Calu3 (cell line): ENCODE measurements at regions not wholly inside any gene's neighbourhood (a gene's known extent, or its start where the extent isn't known, plus 50 kb on each side); places are given as distances from the start of the nearest gene placed in this dataset.

Source experiments
- BruUV-seq: library from RNA; stranded (reverse); fragments of 400-500 nt; replicated peaks from 2 replicates; lab custom pipeline; 2021; lab: Mats Ljungman, UMichigan
- CTCF ChIA-PET: fragments of 300-600 bp; sonication (Branson Sonifier 250); formaldehyde crosslinking; loops from one replicate; lab custom pipeline; 2022; ENCODE audit warnings: antibody characterized with exemption; lab: Charles Lee
- DNase-seq: peaks from one replicate; pipeline ENCODE4 v3.0.0; 2022
- H3K27ac Mint-ChIP-seq: one replicate; pipeline ENCODE4 v1.8.0; 2022; ENCODE audit warnings: mixed read lengths; ENCODE audit not compliant: unreplicated experiment
- H3K27me3 Mint-ChIP-seq: one replicate; pipeline ENCODE4 v1.8.0; 2022; ENCODE audit warnings: mixed read lengths; ENCODE audit not compliant: unreplicated experiment
- H3K36me3 Mint-ChIP-seq: one replicate; pipeline ENCODE4 v1.8.0; 2022; ENCODE audit warnings: mild to moderate bottlenecking, moderate library complexity, mixed read lengths; ENCODE audit not compliant: insufficient read depth, unreplicated experiment
- H3K4me1 Mint-ChIP-seq: one replicate; pipeline ENCODE4 v1.8.0; 2022; ENCODE audit warnings: mild to moderate bottlenecking, low read depth, mixed read lengths; ENCODE audit not compliant: unreplicated experiment
- H3K4me3 Mint-ChIP-seq: one replicate; pipeline ENCODE4 v1.8.0; 2022; ENCODE audit warnings: mild to moderate bottlenecking, low read depth, moderate library complexity, mixed read lengths; ENCODE audit not compliant: unreplicated experiment
- H3K9me3 Mint-ChIP-seq: one replicate; pipeline ENCODE4 v1.8.0; 2022; ENCODE audit warnings: low read depth, mixed read lengths; ENCODE audit not compliant: unreplicated experiment
- intact Hi-C: fragments of 100-400 bp; cut with micrococcal nuclease; formaldehyde crosslinking; loops from one replicate; pipeline ENCODE4 v1.10.0; 2022; ENCODE audit not compliant: unreplicated experiment
- TF ChIP-seq, protein P1 (sequence below): fragments of 200-600 bp; IDR thresholded peaks from one replicate; pipeline ENCODE4 v1.8.0; 2022; ENCODE audit warnings: antibody characterized with exemption; ENCODE audit not compliant: unreplicated experiment

DNA sequence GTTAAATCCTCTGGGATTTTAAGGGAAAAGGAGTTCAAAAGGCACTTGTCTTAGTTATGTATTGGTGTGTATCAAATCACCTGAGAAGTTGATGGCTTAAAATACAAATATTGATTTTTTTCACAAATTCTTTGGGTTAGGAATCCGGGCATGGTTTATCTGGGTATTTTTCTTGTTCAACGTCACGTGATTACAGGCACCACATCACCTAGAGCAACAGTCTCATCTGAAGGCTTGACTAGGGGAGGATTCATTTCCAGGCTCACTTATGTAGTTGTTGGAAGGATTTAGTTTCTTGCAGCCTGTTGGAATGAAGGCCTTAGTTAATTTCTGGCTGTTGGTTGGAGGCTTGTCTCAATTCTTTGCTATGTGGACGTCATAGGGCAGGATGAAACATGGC is 326.1 kb downstream of the STIM2 start:
- H3K27me3 Mint-ChIP-seq: no peaks in the 10 kb centered on the region
- no peak overlapping the region for H3K27ac Mint-ChIP-seq
- H3K4me3 Mint-ChIP-seq: no peak overlapping the region
- TF ChIP-seq, protein P1, sequence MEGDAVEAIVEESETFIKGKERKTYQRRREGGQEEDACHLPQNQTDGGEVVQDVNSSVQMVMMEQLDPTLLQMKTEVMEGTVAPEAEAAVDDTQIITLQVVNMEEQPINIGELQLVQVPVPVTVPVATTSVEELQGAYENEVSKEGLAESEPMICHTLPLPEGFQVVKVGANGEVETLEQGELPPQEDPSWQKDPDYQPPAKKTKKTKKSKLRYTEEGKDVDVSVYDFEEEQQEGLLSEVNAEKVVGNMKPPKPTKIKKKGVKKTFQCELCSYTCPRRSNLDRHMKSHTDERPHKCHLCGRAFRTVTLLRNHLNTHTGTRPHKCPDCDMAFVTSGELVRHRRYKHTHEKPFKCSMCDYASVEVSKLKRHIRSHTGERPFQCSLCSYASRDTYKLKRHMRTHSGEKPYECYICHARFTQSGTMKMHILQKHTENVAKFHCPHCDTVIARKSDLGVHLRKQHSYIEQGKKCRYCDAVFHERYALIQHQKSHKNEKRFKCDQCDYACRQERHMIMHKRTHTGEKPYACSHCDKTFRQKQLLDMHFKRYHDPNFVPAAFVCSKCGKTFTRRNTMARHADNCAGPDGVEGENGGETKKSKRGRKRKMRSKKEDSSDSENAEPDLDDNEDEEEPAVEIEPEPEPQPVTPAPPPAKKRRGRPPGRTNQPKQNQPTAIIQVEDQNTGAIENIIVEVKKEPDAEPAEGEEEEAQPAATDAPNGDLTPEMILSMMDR: no peak
- no TSS peak for BruUV-seq
- H3K36me3 Mint-ChIP-seq: no peaks in the 10 kb centered on the region
- no peaks in the 10 kb centered on the region for H3K9me3 Mint-ChIP-seq
- CTCF ChIA-PET: no interaction called here
- H3K4me1 Mint-ChIP-seq: peaks cover 7% of the 10 kb centered on the region
- intact Hi-C loops: no loop called here
- DNase-seq: no peak

DNA sequence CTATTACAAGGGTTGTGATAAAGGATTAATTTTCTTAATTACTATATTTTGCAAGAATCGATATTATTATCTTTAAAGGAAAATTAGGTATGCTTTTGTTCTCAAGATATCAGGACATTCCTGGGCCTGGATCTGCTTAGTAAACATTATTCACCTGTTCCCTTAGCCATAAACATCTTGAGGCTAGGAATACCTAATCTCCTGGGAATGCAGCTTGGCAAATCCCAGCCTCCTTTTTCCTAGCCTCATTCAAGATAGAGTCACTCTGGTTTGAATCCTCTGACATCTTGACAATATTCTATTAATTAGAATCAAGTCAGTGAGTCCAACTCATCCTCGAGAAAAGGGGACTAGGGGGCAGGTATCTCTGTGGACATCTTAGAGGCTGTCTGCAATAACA is 327.1 kb downstream of the STIM2 start:
- intact Hi-C loops: no loop called here
- Mint-ChIP-seq H3K27ac (no peak overlapping the region), H3K36me3 (no peaks in the 10 kb centered on the region), H3K9me3 (no peaks in the 10 kb centered on the region), H3K4me1 (peaks cover 7% of the 10 kb centered on the region), H3K4me3 (no peak overlapping the region), H3K27me3 (no peaks in the 10 kb centered on the region)
- BruUV-seq: no TSS peak
- DNase-seq: no peak
- CTCF ChIA-PET: no interaction called here
- TF ChIP-seq, protein P1: no peak

DNA sequence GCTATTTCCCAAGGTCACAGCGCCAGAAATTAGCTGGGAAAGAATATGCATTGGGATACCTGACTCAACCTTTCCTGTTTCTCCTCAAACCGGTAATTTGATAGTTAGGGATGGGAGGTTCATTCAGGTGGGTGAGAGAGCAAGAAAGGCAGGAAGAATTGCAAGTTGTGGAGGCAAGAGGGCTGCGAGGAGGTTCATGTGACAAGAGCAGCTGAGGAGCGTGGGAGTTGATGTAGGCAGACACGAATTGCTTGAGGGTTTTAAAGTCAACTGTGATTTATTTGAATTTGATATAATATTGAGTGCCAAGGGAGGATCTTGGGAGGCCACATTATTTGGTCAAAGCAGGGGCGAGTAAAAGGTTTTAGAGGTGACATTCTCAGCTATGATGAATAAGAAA is 329.0 kb downstream of the STIM2 start:
- Mint-ChIP-seq H3K9me3 (no peaks in the 10 kb centered on the region), H3K36me3 (no peaks in the 10 kb centered on the region), H3K27me3 (no peaks in the 10 kb centered on the region), H3K4me3 (no peak overlapping the region), H3K27ac (no peak overlapping the region), H3K4me1 (peaks cover 13% of the 10 kb centered on the region)
- TF ChIP-seq, protein P1: no peak
- intact Hi-C loops: no loop called here
- CTCF ChIA-PET: no interaction called here
- DNase-seq: no peak
- BruUV-seq: no TSS peak

DNA sequence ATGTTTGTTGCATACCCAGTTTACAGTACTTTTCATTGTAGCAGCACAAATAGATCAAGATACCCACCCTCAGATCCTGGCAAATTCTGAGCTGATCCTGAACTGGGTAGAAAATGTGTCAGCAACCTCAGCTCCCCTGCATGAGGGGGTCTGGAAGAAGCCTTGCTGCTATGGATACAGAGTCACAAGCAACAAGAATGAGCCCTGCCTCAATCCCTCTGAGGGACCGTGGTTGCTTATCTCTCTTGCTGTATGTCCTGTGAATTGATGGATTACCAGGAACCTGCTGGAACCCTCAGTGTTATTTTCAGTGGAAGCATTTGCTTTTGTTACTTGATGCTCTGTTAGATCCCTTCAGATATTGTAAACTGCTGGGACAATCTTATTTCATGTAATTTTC is 331.0 kb downstream of the STIM2 start:
- BruUV-seq: no TSS peak
- TF ChIP-seq, protein P1: no peak
- peaks cover 2% of the 10 kb centered on the region for H3K9me3 Mint-ChIP-seq
- H3K27me3 Mint-ChIP-seq: no peaks in the 10 kb centered on the region
- peaks cover 18% of the 10 kb centered on the region for H3K4me1 Mint-ChIP-seq
- H3K36me3 Mint-ChIP-seq: no peaks in the 10 kb centered on the region
- no peak overlapping the region for H3K27ac Mint-ChIP-seq
- no peak overlapping the region for H3K4me3 Mint-ChIP-seq
- intact Hi-C loops: no loop called here
- DNase-seq: no peak
- CTCF ChIA-PET: no interaction called here
